GM06990 (cell line): ENCODE measurements at regions not wholly inside any gene's neighbourhood (a gene's known extent, or its start where the extent isn't known, plus 50 kb on each side); places are given as distances from the start of the nearest gene placed in this dataset.

ENCODE experiments used
- DNase-seq: peaks from one replicate; pipeline ENCODE4 v3.0.0-alpha.2; 2011; ENCODE audit not compliant: insufficient read length; ENCODE audit errors: extremely low read depth
- H3K27me3 ChIP-seq: replicated peaks from 2 replicates; pipeline ENCODE4 v1.6.0; 2011; ENCODE audit warnings: low read length; ENCODE audit not compliant: control insufficient read depth, insufficient read depth
- H3K36me3 ChIP-seq: 2 replicates; pipeline ENCODE4 v1.5.1; 2011; ENCODE audit warnings: low read length; ENCODE audit not compliant: control insufficient read depth, insufficient read depth
- H3K4me3 ChIP-seq: replicated peaks from 2 replicates; pipeline ENCODE4 v1.5.1; 2011; ENCODE audit warnings: low read depth, mild to moderate bottlenecking, control low read depth, low read length
- TF ChIP-seq, protein P1 (sequence below): IDR thresholded peaks from 2 replicates; pipeline ENCODE4 v1.5.1; 2011; ENCODE audit warnings: low read length, control low read depth, mild to moderate bottlenecking, inconsistent platforms; ENCODE audit not compliant: insufficient read depth, poor library complexity, severe bottlenecking

DNA sequence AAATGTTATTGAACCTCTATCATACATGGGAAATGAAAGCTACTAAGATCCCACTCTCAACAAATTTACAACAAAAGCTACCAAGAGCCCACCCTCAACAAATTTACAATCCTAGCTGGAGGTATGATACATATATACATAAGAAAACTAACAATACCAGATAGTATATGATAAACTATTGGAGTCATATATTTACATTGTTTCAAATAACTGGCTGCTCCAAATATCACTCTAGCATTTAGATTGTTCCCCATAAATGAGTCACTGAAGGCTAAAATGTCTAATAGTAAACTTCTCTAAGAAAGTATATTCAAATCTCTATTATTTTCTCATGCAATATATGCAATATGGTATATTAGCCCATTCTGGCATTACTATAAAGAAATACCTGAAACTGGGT is 151.1 kb downstream of the TMEM161B start:
- Histone ChIP-seq H3K36me3 (no peaks in the 10 kb centered on the region), H3K27me3 (no peaks in the 10 kb centered on the region), H3K4me3 (no peak overlapping the region)
- TF ChIP-seq, protein P1, sequence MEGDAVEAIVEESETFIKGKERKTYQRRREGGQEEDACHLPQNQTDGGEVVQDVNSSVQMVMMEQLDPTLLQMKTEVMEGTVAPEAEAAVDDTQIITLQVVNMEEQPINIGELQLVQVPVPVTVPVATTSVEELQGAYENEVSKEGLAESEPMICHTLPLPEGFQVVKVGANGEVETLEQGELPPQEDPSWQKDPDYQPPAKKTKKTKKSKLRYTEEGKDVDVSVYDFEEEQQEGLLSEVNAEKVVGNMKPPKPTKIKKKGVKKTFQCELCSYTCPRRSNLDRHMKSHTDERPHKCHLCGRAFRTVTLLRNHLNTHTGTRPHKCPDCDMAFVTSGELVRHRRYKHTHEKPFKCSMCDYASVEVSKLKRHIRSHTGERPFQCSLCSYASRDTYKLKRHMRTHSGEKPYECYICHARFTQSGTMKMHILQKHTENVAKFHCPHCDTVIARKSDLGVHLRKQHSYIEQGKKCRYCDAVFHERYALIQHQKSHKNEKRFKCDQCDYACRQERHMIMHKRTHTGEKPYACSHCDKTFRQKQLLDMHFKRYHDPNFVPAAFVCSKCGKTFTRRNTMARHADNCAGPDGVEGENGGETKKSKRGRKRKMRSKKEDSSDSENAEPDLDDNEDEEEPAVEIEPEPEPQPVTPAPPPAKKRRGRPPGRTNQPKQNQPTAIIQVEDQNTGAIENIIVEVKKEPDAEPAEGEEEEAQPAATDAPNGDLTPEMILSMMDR = no peak
- DNase-seq = no peak

DNA sequence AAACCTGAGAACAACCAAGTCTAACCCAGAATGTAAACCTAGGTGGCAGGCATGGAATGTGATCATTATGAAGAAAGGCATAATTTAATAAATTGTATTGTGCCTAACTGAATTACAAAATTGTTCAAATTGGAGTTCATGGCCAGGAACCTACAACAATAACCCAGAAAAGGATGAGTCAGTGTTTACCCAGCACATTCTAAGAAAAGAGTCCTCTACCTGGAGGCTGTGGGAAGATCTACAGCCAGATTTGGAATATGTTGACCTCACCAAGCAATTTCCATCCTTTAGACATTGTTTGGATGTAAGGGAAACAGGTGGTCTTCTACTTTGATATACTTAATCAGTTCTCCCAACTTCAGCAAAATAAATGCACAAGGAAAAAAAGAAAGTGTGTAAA is 152.2 kb downstream of the TMEM161B start:
- H3K27me3 ChIP-seq = no peaks in the 10 kb centered on the region
- no peak for DNase-seq
- no peaks in the 10 kb centered on the region for H3K36me3 ChIP-seq
- H3K4me3 ChIP-seq = no peak overlapping the region
- TF ChIP-seq, protein P1 = no peak

DNA sequence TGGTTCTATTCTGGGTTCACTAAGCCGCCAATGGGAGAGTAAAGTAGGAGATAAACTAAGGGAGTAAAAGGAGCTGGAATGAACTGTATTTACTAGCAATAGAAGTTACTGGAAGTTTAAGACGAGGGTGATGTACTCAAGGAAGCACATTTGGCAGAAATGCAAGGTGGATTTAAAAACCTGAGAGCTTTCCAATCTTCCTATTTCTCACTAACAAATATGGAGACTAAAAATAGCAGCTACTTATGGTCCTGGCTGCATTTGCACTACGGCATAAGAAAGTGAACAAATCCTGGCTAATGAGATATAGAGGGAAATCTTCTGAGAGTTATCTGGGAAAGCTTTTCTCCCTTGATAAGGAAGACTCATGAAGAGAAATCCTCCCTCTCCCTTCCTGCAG is 153.4 kb downstream of the TMEM161B start:
- Histone ChIP-seq H3K36me3 (no peaks in the 10 kb centered on the region), H3K27me3 (no peaks in the 10 kb centered on the region), H3K4me3 (no peak overlapping the region)
- no peak for DNase-seq
- TF ChIP-seq, protein P1 = no peak

DNA sequence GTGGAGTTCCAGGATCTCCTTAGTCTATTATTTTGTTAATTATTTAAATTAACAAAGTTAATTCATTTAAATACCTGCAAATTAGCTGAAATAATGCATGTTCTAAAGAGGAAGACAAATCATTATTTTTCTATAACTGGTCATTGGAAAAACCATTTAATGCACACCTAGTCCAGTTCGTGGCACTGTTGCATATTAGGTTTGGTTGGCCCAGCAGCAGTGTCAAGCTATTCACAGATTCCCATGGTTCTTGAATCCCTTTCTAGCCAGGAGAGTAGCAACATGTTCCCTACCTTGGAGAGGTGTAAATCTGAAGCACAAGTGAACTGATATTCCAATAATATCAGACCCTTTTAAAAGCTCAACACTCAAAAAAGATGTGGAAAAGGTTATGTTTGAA is 155.2 kb downstream of the TMEM161B start:
- Histone ChIP-seq H3K36me3 (no peaks in the 10 kb centered on the region), H3K4me3 (no peak overlapping the region), H3K27me3 (no peaks in the 10 kb centered on the region)
- TF ChIP-seq, protein P1 = no peak
- DNase-seq = no peak

DNA sequence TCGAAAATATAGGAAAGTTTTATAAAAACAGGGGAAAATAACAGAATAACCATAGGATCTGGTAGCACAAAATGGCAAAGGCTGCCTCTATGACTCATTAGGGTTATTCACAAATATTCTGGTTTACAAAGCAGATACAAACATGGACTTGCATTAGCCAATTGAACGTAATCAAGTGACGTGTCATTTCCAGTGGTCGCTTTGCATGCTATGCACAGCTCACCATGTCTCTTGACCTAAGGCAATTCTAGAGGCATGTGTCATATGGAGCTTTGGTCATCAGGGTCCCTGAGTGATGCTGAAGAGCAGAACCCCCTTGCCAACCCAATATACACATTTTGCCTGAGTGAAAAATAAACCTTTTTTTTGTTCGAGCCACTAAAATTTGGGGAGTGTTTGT is 158.8 kb downstream of the TMEM161B start:
- Histone ChIP-seq H3K36me3 (no peaks in the 10 kb centered on the region), H3K27me3 (no peaks in the 10 kb centered on the region), H3K4me3 (no peak overlapping the region)
- DNase-seq = no peak
- TF ChIP-seq, protein P1 = no peak

DNA sequence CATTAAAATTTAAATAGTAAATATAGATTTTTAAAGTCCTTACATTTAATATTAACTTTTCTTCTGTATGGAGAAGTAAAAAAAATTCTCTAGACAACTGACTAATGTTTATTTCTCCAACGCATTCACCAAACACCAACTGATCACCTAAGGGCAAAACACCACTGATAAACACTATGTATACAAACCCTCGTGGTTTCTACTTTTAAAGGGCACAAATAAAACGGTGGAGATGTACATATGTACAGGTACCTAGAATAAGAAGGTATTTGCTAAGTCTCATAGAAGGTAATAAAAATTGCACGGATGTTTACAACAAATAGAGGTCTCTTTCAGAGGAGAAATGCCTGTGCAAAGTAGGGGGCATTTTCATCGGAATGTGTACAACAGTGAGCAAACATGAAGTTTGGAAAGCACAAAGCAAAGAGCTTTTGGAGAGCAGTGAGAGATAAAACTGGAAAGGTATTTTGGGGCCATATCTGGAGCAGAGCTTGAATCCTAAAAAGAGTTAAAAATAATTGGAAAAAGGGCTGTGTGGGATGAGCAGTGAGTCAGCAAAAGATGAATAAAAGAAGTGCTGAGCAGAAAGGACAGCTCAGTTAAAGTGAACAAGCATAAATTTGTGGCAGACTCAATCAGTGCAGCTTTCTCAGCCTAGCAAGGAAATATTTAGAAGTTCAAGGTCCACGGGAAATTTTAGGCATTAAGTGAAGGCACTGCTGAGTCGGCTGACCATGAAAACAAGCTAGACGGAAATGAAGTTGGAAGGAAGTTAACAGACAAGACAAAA is 160.0 kb downstream of the TMEM161B start:
- Histone ChIP-seq H3K4me3 (no peak overlapping the region), H3K36me3 (no peaks in the 10 kb centered on the region), H3K27me3 (no peaks in the 10 kb centered on the region)
- TF ChIP-seq, protein P1 = no peak
- no peak for DNase-seq
